ENCODE measurements at regions not wholly inside any gene's neighbourhood (a gene's known extent, or its start where the extent isn't known, plus 50 kb on each side); places are given as distances from the start of the nearest gene placed in this dataset.

GRCh38 chr17:34874478-34874877 lies 86.8 kb downstream of the CCT6B start:
- no peaks in the 10 kb centered on the region for H3K27me3 ChIP-seq
- no peaks in the 10 kb centered on the region for H3K9me3 ChIP-seq
- H3K4me3 ChIP-seq: no peak overlapping the region
- intact Hi-C loops (cut with DNase I; ENCODE audit: low total_unique reads): no loop called here
- H3K36me3 ChIP-seq: no peaks in the 10 kb centered on the region
- no peak for TF ChIP-seq CTCF (IDR thresholded peaks at IDR 0.05)
- TF ChIP-seq POLR2A (IDR thresholded peaks at IDR 0.05): no peak
- TF ChIP-seq POLR2AphosphoS5 (IDR thresholded peaks at IDR 0.05): no peak
- H3K4me1 ChIP-seq: no peaks in the 10 kb centered on the region
- no peak for DNase-seq (ENCODE audit: low spot score in 2 of 2)
- no peak overlapping the region for H3K27ac ChIP-seq

- DNase-seq (ENCODE audit: low spot score in 2 of 2): no peak
- Histone ChIP-seq H3K27me3 (no peaks in the 10 kb centered on the region), H3K9me3 (no peaks in the 10 kb centered on the region), H3K36me3 (no peaks in the 10 kb centered on the region), H3K27ac (no peak overlapping the region), H3K4me3 (no peak overlapping the region), H3K4me1 (no peaks in the 10 kb centered on the region)
- intact Hi-C loops (cut with DNase I; ENCODE audit: low total_unique reads): no loop called here
- TF ChIP-seq POLR2A (IDR thresholded peaks at IDR 0.05): no peak
These were observed 88.6 kb downstream of the CCT6B start for GRCh38 chr17:34872640-34873039.

GRCh38 chr17:34869641-34870040 lies 91.6 kb downstream of the CCT6B start:
- Histone ChIP-seq H3K27ac (no peak overlapping the region), H3K36me3 (no peaks in the 10 kb centered on the region), H3K4me3 (no peak overlapping the region), H3K27me3 (no peaks in the 10 kb centered on the region), H3K4me1 (no peaks in the 10 kb centered on the region), H3K9me3 (no peaks in the 10 kb centered on the region)
- DNase-seq (ENCODE audit: low spot score in 2 of 2): no peak
- intact Hi-C loops (cut with DNase I; ENCODE audit: low total_unique reads): no loop called here
- no peak for TF ChIP-seq POLR2A (IDR thresholded peaks at IDR 0.05)
- TF ChIP-seq POLR2AphosphoS5 (IDR thresholded peaks at IDR 0.05): no peak
- TF ChIP-seq CTCF (IDR thresholded peaks at IDR 0.05): no peak

GRCh38 chr17:34865716-34866115 lies 95.5 kb downstream of the CCT6B start:
- no peak overlapping the region for H3K4me3 ChIP-seq
- no peak for TF ChIP-seq POLR2AphosphoS5 (IDR thresholded peaks at IDR 0.05)
- no peak for TF ChIP-seq POLR2A (IDR thresholded peaks at IDR 0.05)
- TF ChIP-seq CTCF (IDR thresholded peaks at IDR 0.05): no peak
- no peaks in the 10 kb centered on the region for H3K27me3 ChIP-seq
- H3K9me3 ChIP-seq: no peaks in the 10 kb centered on the region
- no peak for DNase-seq (ENCODE audit: low spot score in 2 of 2)
- H3K36me3 ChIP-seq: no peaks in the 10 kb centered on the region
- H3K4me1 ChIP-seq: no peaks in the 10 kb centered on the region
- no peak overlapping the region for H3K27ac ChIP-seq
- intact Hi-C loops (cut with DNase I; ENCODE audit: low total_unique reads): no loop called here

- H3K4me1 ChIP-seq: no peaks in the 10 kb centered on the region
- no peaks in the 10 kb centered on the region for H3K36me3 ChIP-seq
- H3K27ac ChIP-seq: no peak overlapping the region
- no peak for TF ChIP-seq POLR2A (IDR thresholded peaks at IDR 0.05)
- no peak overlapping the region for H3K4me3 ChIP-seq
- H3K9me3 ChIP-seq: no peaks in the 10 kb centered on the region
- intact Hi-C loops (cut with DNase I; ENCODE audit: low total_unique reads): no loop called here
- no peak for DNase-seq (ENCODE audit: low spot score in 2 of 2)
- no peaks in the 10 kb centered on the region for H3K27me3 ChIP-seq
These were observed 98.9 kb downstream of the CCT6B start for GRCh38 chr17:34862384-34862783.

GRCh38 chr17:34861864-34862263 lies 99.4 kb downstream of the CCT6B start:
- intact Hi-C loops (cut with DNase I; ENCODE audit: low total_unique reads): no loop called here
- no peaks in the 10 kb centered on the region for H3K36me3 ChIP-seq
- H3K9me3 ChIP-seq: no peaks in the 10 kb centered on the region

More at GRCh38 chr17:34861864-34862263, 99.4 kb downstream of the CCT6B start:
- Histone ChIP-seq H3K27me3 (no peaks in the 10 kb centered on the region), H3K4me3 (no peak overlapping the region), H3K4me1 (no peaks in the 10 kb centered on the region), H3K27ac (no peak overlapping the region)
- no peak for TF ChIP-seq CTCF (IDR thresholded peaks at IDR 0.05)
- TF ChIP-seq POLR2AphosphoS5 (IDR thresholded peaks at IDR 0.05): no peak
- TF ChIP-seq POLR2A (IDR thresholded peaks at IDR 0.05): no peak
- no peak for DNase-seq (ENCODE audit: low spot score in 2 of 2)

Data from breast epithelium (tissue), 4 donors.